Large intestine (tissue), 3 donors: ENCODE measurements at regions not wholly inside any gene's neighbourhood (a gene's known extent, or its start where the extent isn't known, plus 50 kb on each side); places are given as distances from the start of the nearest gene placed in this dataset.
"Not testable (repeated sequence)": the region's sequence is repeated elsewhere in the genome, so short reads cannot be mapped to it uniquely, and the experiment has no call there.

Source experiments
- DNase-seq, 2 donors: peaks; one replicate each; pipeline versions ENCODE4 v3.0.0 to v3.0.0-alpha.2; 2013
- H3K27ac ChIP-seq: one replicate; pipeline ENCODE4 v1.5.1; 2013; ENCODE audit warnings: low read length
- H3K27me3 ChIP-seq: 2 replicates; pipeline ENCODE4 v1.6.1; 2013; ENCODE audit warnings: low read length; ENCODE audit not compliant: control insufficient read depth, insufficient read depth
- H3K36me3 ChIP-seq: 2 replicates; pipeline ENCODE4 v1.6.1; 2013; ENCODE audit warnings: low read length; ENCODE audit not compliant: control insufficient read depth, insufficient read depth
- H3K4me1 ChIP-seq: one replicate; pipeline ENCODE4 v1.6.1; 2013; ENCODE audit warnings: low read length; ENCODE audit not compliant: control insufficient read depth, insufficient read depth
- H3K4me3 ChIP-seq: one replicate; pipeline ENCODE4 v1.5.1; 2013; ENCODE audit warnings: low read length
- H3K9me3 ChIP-seq: one replicate; pipeline ENCODE4 v1.6.1; 2013; ENCODE audit warnings: mild to moderate bottlenecking, low read depth, low read length, moderate library complexity; ENCODE audit not compliant: control insufficient read depth
- WGBS: methylation state at CpG from one replicate; pipeline ENCODE4 v1.1.5; 2013; ENCODE audit warnings: low lambda C conversion rate; ENCODE audit not compliant: insufficient coverage; 5-methylcytosine and 5-hydroxymethylcytosine counted together

- Histone ChIP-seq H3K9me3 (no peaks in the 10 kb centered on the region), H3K4me3 (no peak overlapping the region), H3K27ac (no peak overlapping the region), H3K36me3 (no peaks in the 10 kb centered on the region), H3K4me1 (no peaks in the 10 kb centered on the region), H3K27me3 (no peaks in the 10 kb centered on the region)
- DNase-seq = no peak
- WGBS = no CpG with 5 or more reads among the region's 5 CpGs
Observed at GRCh38 chr16:72464597-72465368, 292.8 kb upstream of the PMFBP1 start.

GRCh38 chr16:72464052-72464451 lies 292.1 kb upstream of the PMFBP1 start:
- WGBS = no CpG with 5 or more reads among the region's 1 CpG
- no peak for DNase-seq
- H3K9me3 ChIP-seq = no peaks in the 10 kb centered on the region
- no peak overlapping the region for H3K27ac ChIP-seq
- H3K4me1 ChIP-seq = no peaks in the 10 kb centered on the region
- no peak overlapping the region for H3K4me3 ChIP-seq
- H3K27me3 ChIP-seq = no peaks in the 10 kb centered on the region
- H3K36me3 ChIP-seq = no peaks in the 10 kb centered on the region

DNA sequence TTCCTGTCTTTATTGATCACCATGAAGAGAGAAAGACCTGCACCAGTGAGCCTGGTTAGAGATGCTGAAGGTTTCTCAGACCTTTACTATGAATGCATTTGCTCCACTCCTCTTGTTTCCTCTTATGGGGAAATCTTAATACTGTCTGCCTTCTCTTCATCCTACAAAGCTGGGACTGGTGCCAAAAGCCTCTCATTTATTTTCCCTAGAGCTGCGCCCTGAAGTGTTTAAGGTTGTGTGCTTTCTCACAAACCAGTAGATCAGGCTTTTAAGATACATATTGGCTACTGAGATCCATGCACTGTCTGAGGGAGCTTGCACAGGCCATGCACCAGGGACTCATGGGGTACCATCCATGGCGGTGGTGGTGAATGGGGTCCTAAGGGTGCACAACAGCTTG lies 286.1 kb upstream of the PMFBP1 start:
- DNase-seq = no peak
- no peaks in the 10 kb centered on the region for H3K4me1 ChIP-seq
- no CpG with 5 or more reads among the region's 2 CpGs for WGBS

GRCh38 chr16:72457243-72457940 lies 285.4 kb upstream of the PMFBP1 start:
- Histone ChIP-seq H3K27me3 (no peaks in the 10 kb centered on the region), H3K27ac (no peak overlapping the region), H3K4me1 (no peaks in the 10 kb centered on the region), H3K36me3 (no peaks in the 10 kb centered on the region), H3K4me3 (no peak overlapping the region), H3K9me3 (no peaks in the 10 kb centered on the region)
- 93% methylated on average over 3 of the region's 4 CpGs for WGBS
- no peak for DNase-seq

More for the DNA sequence above, 286.1 kb upstream of the PMFBP1 start:
- no peak overlapping the region for H3K27ac ChIP-seq
- no peaks in the 10 kb centered on the region for H3K27me3 ChIP-seq
- H3K9me3 ChIP-seq = no peaks in the 10 kb centered on the region
- H3K36me3 ChIP-seq = no peaks in the 10 kb centered on the region
- H3K4me3 ChIP-seq = no peak overlapping the region

DNA sequence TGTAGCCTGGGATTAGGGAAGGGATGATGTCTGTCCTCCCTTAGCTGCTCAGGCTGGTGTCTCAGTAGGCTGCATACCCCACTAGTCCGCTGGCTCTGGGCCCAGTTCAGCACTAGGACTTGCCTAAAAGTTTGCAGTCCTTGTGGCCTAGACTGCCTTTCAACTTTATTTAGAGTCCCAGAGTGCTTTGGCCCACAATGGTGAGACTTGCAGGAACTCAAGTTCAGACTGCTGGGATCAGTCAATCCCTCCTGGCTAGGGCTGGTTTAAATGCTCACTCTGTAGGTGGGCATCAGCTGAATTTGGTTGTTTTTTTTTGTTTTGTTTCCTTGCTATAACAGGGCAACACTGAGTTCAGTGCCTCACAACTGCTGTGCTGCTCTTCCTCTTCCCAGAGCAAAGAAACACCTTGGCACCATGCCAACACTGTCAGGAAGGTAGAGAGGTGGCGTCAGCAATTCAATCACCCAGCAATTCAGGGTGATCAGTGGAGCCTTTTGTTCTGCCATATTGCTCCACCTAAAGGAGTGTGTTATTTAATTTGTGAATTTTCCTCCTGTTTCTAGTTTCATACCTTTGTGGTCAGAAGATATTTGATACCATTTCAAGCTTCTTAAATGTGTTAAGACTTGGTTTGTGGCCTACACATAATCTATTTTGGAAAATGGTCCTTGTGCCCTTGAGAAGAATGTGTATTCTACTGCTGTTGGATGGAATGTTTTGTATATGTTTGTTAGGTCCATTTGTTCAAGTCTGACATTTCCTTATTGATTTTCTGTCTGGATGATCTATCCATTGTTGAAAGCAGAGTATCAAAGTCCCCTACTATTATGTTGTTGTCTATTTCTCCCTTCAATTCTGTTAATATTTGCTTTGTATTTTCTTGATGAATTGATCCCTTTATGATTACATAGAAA lies 284.0 kb upstream of the PMFBP1 start:
- no peak overlapping the region for H3K4me3 ChIP-seq
- H3K36me3 ChIP-seq = no peaks in the 10 kb centered on the region
- H3K27ac ChIP-seq = no peak overlapping the region
- no peak for DNase-seq
- H3K9me3 ChIP-seq = no peaks in the 10 kb centered on the region
- H3K4me1 ChIP-seq = no peaks in the 10 kb centered on the region
- H3K27me3 ChIP-seq = no peaks in the 10 kb centered on the region
- no CpG with 5 or more reads among the region's 2 CpGs for WGBS

DNA sequence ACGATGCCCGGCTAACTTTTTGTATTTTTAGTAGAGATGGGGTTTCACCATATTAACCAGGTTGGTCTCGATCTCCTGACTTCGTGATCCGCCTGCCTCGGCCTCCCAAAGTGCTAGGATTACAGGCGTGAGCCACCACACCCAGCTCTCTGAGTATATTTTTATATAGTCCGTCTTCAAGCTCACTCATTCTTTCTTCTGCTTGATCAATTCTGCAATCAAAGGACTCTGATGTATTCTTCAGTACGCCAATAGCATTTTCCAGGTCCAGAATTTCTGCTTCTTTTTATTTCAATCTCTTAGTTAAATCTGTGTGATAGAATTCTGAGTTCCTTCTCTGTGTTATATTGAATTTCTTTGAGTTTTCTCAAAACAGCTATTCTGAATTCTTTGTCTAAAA lies 281.9 kb upstream of the PMFBP1 start:
- not testable (repeated sequence) for H3K27me3 ChIP-seq, H3K4me3 ChIP-seq, DNase-seq, H3K36me3 ChIP-seq, H3K4me1 ChIP-seq, H3K27ac ChIP-seq, H3K9me3 ChIP-seq
- WGBS = 100% methylated on average over 1 of the region's 9 CpGs

DNA sequence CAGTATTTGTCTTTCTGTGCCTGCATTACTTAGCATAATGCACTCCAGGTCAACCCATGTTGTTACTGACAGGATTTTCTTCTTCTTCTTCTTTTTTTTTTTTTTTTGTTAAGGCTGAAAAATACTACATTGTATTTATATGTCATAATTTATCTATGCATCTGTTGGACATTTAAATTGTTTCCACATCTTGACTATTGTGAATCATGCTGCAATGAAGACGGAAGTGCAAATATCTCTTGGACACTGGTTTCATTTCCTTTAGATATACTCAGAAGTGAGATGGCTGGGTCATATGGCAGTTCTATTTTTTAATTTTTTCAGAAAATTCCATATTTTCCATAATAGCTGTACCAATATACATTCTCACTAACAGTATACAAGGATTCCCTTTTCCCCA lies 272.7 kb upstream of the PMFBP1 start:
- no peak overlapping the region for H3K27ac ChIP-seq
- no peak for DNase-seq
- no CpG with 5 or more reads among the region's 1 CpG for WGBS
- no peaks in the 10 kb centered on the region for H3K27me3 ChIP-seq
- no peaks in the 10 kb centered on the region for H3K4me1 ChIP-seq
- H3K4me3 ChIP-seq = no peak overlapping the region
- H3K36me3 ChIP-seq = no peaks in the 10 kb centered on the region
- H3K9me3 ChIP-seq = no peaks in the 10 kb centered on the region

GRCh38 chr16:72443809-72444208 lies 271.9 kb upstream of the PMFBP1 start:
- H3K9me3 ChIP-seq = no peaks in the 10 kb centered on the region
- H3K27me3 ChIP-seq = no peaks in the 10 kb centered on the region
- H3K27ac ChIP-seq = no peak overlapping the region
- H3K36me3 ChIP-seq = no peaks in the 10 kb centered on the region
- H3K4me3 ChIP-seq = no peak overlapping the region
- 89% methylated on average over 1 of the region's 1 CpG for WGBS
- H3K4me1 ChIP-seq = no peaks in the 10 kb centered on the region
- DNase-seq = no peak

DNA sequence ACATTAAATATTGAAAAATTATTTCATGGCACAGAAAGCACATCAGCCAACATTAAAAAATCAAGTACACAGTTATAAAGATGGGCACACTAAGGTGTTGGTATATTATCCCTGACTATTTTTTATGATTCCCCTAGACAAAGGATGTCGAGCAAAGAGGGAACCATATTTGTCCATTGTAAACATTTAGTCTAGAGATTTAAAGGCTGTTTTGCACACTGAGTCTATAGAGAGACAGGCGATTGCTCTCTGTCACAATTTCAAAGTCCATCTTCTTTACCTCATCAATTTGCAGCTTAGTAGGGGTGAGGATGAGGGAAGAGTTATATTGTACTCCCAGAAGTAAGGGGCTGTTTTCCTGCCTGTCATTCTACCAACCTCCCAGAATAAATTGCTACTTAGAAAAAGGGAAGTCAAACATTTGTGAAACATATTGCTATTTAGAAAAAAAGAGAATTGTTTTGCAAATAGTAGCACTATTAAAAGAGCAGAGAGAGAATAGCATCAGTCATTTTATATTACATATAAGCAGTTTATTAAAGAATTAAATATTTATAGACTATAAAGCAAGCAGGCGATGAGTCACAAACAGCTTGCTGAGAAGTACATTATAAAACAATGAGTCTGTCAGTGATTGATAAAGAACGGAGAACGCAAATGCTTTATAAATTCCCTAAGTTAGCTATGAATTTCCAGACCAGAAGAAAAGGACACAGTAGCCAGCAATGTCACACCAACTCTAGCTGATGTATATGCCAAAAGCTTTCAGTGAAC lies 270.6 kb upstream of the PMFBP1 start:
- Histone ChIP-seq H3K4me1 (no peaks in the 10 kb centered on the region), H3K4me3 (no peak overlapping the region), H3K9me3 (no peaks in the 10 kb centered on the region), H3K27me3 (no peaks in the 10 kb centered on the region), H3K36me3 (no peaks in the 10 kb centered on the region), H3K27ac (no peak overlapping the region)
- no peak for DNase-seq
- WGBS = 100% methylated on average over 1 of the region's 5 CpGs

DNA sequence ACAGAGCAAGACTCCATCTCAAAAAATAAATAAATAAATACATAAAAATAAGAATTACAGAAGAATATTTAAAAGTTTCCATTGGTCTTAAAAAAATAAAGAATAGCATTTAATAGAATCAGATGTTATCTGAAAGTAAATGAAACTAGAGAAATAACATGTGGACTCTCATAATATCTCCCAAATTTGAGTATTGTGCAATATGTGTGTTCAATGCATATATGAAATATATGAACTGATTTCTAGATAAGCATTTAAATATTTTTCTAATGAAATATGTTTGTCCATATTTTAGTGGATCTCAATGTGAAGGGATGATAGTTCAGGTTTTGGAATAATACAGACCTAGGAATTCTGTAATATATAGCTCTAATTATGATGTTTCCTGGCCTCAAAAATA lies 265.9 kb upstream of the PMFBP1 start:
- no peaks in the 10 kb centered on the region for H3K36me3 ChIP-seq
- peaks cover 9% of the 10 kb centered on the region for H3K9me3 ChIP-seq
- H3K4me1 ChIP-seq = no peaks in the 10 kb centered on the region
- no peak for DNase-seq
- H3K27me3 ChIP-seq = no peaks in the 10 kb centered on the region
- no peak overlapping the region for H3K4me3 ChIP-seq
- no peak overlapping the region for H3K27ac ChIP-seq
